ENCODE measurements at regions not wholly inside any gene's neighbourhood (a gene's known extent, or its start where the extent isn't known, plus 50 kb on each side); places are given as distances from the start of the nearest gene placed in this dataset.

- TF ChIP-seq, protein P1, sequence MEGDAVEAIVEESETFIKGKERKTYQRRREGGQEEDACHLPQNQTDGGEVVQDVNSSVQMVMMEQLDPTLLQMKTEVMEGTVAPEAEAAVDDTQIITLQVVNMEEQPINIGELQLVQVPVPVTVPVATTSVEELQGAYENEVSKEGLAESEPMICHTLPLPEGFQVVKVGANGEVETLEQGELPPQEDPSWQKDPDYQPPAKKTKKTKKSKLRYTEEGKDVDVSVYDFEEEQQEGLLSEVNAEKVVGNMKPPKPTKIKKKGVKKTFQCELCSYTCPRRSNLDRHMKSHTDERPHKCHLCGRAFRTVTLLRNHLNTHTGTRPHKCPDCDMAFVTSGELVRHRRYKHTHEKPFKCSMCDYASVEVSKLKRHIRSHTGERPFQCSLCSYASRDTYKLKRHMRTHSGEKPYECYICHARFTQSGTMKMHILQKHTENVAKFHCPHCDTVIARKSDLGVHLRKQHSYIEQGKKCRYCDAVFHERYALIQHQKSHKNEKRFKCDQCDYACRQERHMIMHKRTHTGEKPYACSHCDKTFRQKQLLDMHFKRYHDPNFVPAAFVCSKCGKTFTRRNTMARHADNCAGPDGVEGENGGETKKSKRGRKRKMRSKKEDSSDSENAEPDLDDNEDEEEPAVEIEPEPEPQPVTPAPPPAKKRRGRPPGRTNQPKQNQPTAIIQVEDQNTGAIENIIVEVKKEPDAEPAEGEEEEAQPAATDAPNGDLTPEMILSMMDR (conservative IDR thresholded peaks at IDR 0.05) = no peak
- no peak for TF ChIP-seq ZFX (IDR thresholded peaks at IDR 0.05)
These were observed 154.1 kb upstream of the TAS2R1 start for GRCh38 chr5:9784231-9784630.
